Uterus (tissue), 3 donors: ENCODE measurements at regions not wholly inside any gene's neighbourhood (a gene's known extent, or its start where the extent isn't known, plus 50 kb on each side); places are given as distances from the start of the nearest gene placed in this dataset.
"Not testable (repeated sequence)": the region's sequence is repeated elsewhere in the genome, so short reads cannot be mapped to it uniquely, and the experiment has no call there.

ENCODE experiments used
- DNase-seq, 2 donors: peaks; one replicate each; pipeline ENCODE4 v3.0.0-alpha.2; 2019 to 2020
- H3K27ac ChIP-seq, 2 donors: fragments of 200-600 bp; sonication (generic); 1 replicate in 1 of 2; 2 replicates in 1 of 2; pipeline ENCODE4 v1.5.1; 2016 to 2018
- H3K27me3 ChIP-seq, 2 donors: fragments of 200-600 bp; sonication (generic); one replicate each; pipeline ENCODE4 v1.5.1; 2018 to 2019; ENCODE audit warnings: control low read depth in 1 of 2
- H3K36me3 ChIP-seq, 2 donors: fragments of 200-600 bp; sonication (generic); one replicate each; pipeline ENCODE4 v1.5.1; 2019; ENCODE audit warnings: control low read depth in 1 of 2
- H3K4me1 ChIP-seq, 2 donors: fragments of 200-600 bp; sonication (generic); one replicate each; pipeline ENCODE4 v1.5.1; 2018 to 2019; ENCODE audit warnings: control low read depth in 1 of 2
- H3K4me3 ChIP-seq, 2 donors: fragments of 200-600 bp; sonication (generic); 1 replicate in 1 of 2; 2 replicates in 1 of 2; pipeline ENCODE4 v1.5.1; 2018 to 2019; ENCODE audit warnings: mild to moderate bottlenecking in 1 of 2
- H3K9me3 ChIP-seq, 2 donors: fragments of 200-600 bp; sonication (generic); one replicate each; pipeline ENCODE4 v1.5.1; 2019; ENCODE audit warnings: control low read depth in 1 of 2
- CTCF ChIP-seq, 4 experiments: fragments of 200-600 bp in 2 of 4; fragments of 450-650 bp in 2 of 4; sonication (generic) in 2 of 4; IDR thresholded peaks; one replicate each; pipeline ENCODE4 v1.5.1; 2016 to 2019; ENCODE audit warnings: antibody characterized with exemption in 4 of 4, mild to moderate bottlenecking in 2 of 4, moderate library complexity in 1 of 4
- POLR2A ChIP-seq, 2 donors: fragments of 450-650 bp; IDR thresholded peaks; one replicate each; pipeline ENCODE4 v1.6.1; 2016; ENCODE audit warnings: antibody characterized with exemption in 2 of 2, mild to moderate bottlenecking in 1 of 2, moderate library complexity in 1 of 2
- intact Hi-C: fragments of 100-400 bp; cut with DNase I; formaldehyde crosslinking; loops from one replicate; pipeline ENCODE4 v1.15.1; 2023; ENCODE audit warnings: low total_unique reads
- donor health status: DM: yes; HTN: yes; CAD: no.

GRCh38 chr2:183951630-183952029 is 646.7 kb upstream of the ZNF804A start:
- Histone ChIP-seq H3K27ac (no peak overlapping the region), H3K27me3 (no peaks in the 10 kb centered on the region), H3K36me3 (no peaks in the 10 kb centered on the region), H3K4me1 (no peaks in the 10 kb centered on the region), H3K4me3 (no peak overlapping the region), H3K9me3 (no peaks in the 10 kb centered on the region)
- intact Hi-C loops: no loop called here
- TF ChIP-seq POLR2A (IDR thresholded peaks at IDR 0.05): no peak
- TF ChIP-seq CTCF (IDR thresholded peaks at IDR 0.05): no peak
- no peak for DNase-seq

- DNase-seq: no peak
- Histone ChIP-seq H3K4me1 (no peaks in the 10 kb centered on the region), H3K4me3 (no peak overlapping the region), H3K9me3 (no peaks in the 10 kb centered on the region), H3K36me3 (no peaks in the 10 kb centered on the region), H3K27ac (no peak overlapping the region), H3K27me3 (no peaks in the 10 kb centered on the region)
- TF ChIP-seq CTCF (IDR thresholded peaks at IDR 0.05): no peak
- TF ChIP-seq POLR2A (IDR thresholded peaks at IDR 0.05): no peak
- intact Hi-C loops: no loop called here
Observed at GRCh38 chr2:183952741-183953140, 645.6 kb upstream of the ZNF804A start.

- Histone ChIP-seq H3K27me3 (peaks cover 0 to 3% of the 10 kb centered on the region in 2 donors), H3K4me3 (no peak overlapping the region), H3K9me3 (no peaks in the 10 kb centered on the region), H3K36me3 (no peaks in the 10 kb centered on the region), H3K27ac (no peak overlapping the region), H3K4me1 (no peaks in the 10 kb centered on the region)
- intact Hi-C loops: no loop called here
- TF ChIP-seq CTCF (IDR thresholded peaks at IDR 0.05) (no peak), POLR2A (IDR thresholded peaks at IDR 0.05) (no peak)
- no peak for DNase-seq
Observed at GRCh38 chr2:183963609-183964008, 634.7 kb upstream of the ZNF804A start.

- Histone ChIP-seq H3K4me1 (no peaks in the 10 kb centered on the region), H3K4me3 (no peak overlapping the region), H3K27me3 (no peaks in the 10 kb centered on the region), H3K9me3 (no peaks in the 10 kb centered on the region), H3K36me3 (no peaks in the 10 kb centered on the region), H3K27ac (no peak overlapping the region)
- DNase-seq: no peak
- intact Hi-C loops: no loop called here
- TF ChIP-seq CTCF (IDR thresholded peaks at IDR 0.05): no peak
- no peak for TF ChIP-seq POLR2A (IDR thresholded peaks at IDR 0.05)
Observed at GRCh38 chr2:183964565-183964964, 633.8 kb upstream of the ZNF804A start.

- no peaks in the 10 kb centered on the region for H3K9me3 ChIP-seq
- TF ChIP-seq POLR2A (IDR thresholded peaks at IDR 0.05): no peak
- TF ChIP-seq CTCF (IDR thresholded peaks at IDR 0.05): no peak
- H3K4me3 ChIP-seq: no peak overlapping the region
- no peak for DNase-seq
- intact Hi-C loops: no loop called here
- H3K27ac ChIP-seq: no peak overlapping the region
- no peaks in the 10 kb centered on the region for H3K27me3 ChIP-seq
- H3K4me1 ChIP-seq: no peaks in the 10 kb centered on the region
- H3K36me3 ChIP-seq: no peaks in the 10 kb centered on the region
Observed at GRCh38 chr2:183967756-183968155, 630.6 kb upstream of the ZNF804A start.

GRCh38 chr2:183975676-183976075 is 622.7 kb upstream of the ZNF804A start:
- H3K4me1 ChIP-seq, intact Hi-C loops, H3K36me3 ChIP-seq, H3K9me3 ChIP-seq, H3K27ac ChIP-seq, H3K27me3 ChIP-seq, DNase-seq, H3K4me3 ChIP-seq: not testable (repeated sequence)
